ENCODE measurements at regions not wholly inside any gene's neighbourhood (a gene's known extent, or its start where the extent isn't known, plus 50 kb on each side); places are given as distances from the start of the nearest gene placed in this dataset.

- no peak for DNase-seq
- WGBS (ENCODE audit: insufficient coverage): no CpG with 5 or more reads among the region's 2 CpGs
- Histone ChIP-seq H3K27me3 (ENCODE audit: control insufficient read depth, insufficient read depth, low read length) (no peaks in the 10 kb centered on the region), H3K4me3 (ENCODE audit: low read length) (no peak overlapping the region), H3K27ac (ENCODE audit: low read length) (no peak overlapping the region), H3K4me1 (ENCODE audit: control insufficient read depth, insufficient read depth, low read length) (no peaks in the 10 kb centered on the region), H3K9me3 (replicated peaks; ENCODE audit: control insufficient read depth, low read depth, low read length) (no peaks in the 10 kb centered on the region), H3K36me3 (ENCODE audit: control insufficient read depth, insufficient read depth, low read length) (no peaks in the 10 kb centered on the region)
Observed at GRCh38 chr4:92031825-92032224, 271.9 kb upstream of the GRID2 start.

GRCh38 chr4:92035666-92036065 lies 268.1 kb upstream of the GRID2 start:
- Histone ChIP-seq H3K4me3 (ENCODE audit: low read length) (no peak overlapping the region), H3K9me3 (replicated peaks; ENCODE audit: control insufficient read depth, low read depth, low read length) (peaks cover 2% of the 10 kb centered on the region), H3K27ac (ENCODE audit: low read length) (no peak overlapping the region), H3K27me3 (ENCODE audit: control insufficient read depth, insufficient read depth, low read length) (no peaks in the 10 kb centered on the region), H3K4me1 (ENCODE audit: control insufficient read depth, insufficient read depth, low read length) (no peaks in the 10 kb centered on the region), H3K36me3 (ENCODE audit: control insufficient read depth, insufficient read depth, low read length) (no peaks in the 10 kb centered on the region)
- DNase-seq: no peak
- WGBS (ENCODE audit: insufficient coverage): 80% methylated on average over 1 of the region's 3 CpGs

GRCh38 chr4:92045718-92046117 lies 258.0 kb upstream of the GRID2 start:
- no peaks in the 10 kb centered on the region for H3K27me3 ChIP-seq (ENCODE audit: control insufficient read depth, insufficient read depth, low read length)
- no peak overlapping the region for H3K4me3 ChIP-seq (ENCODE audit: low read length)
- DNase-seq: no peak
- no peaks in the 10 kb centered on the region for H3K9me3 ChIP-seq (replicated peaks; ENCODE audit: control insufficient read depth, low read depth, low read length)
- WGBS (ENCODE audit: insufficient coverage): 96% methylated on average over 13 of the region's 13 CpGs
- H3K36me3 ChIP-seq (ENCODE audit: control insufficient read depth, insufficient read depth, low read length): no peaks in the 10 kb centered on the region
- no peak overlapping the region for H3K27ac ChIP-seq (ENCODE audit: low read length)
- no peaks in the 10 kb centered on the region for H3K4me1 ChIP-seq (ENCODE audit: control insufficient read depth, insufficient read depth, low read length)

GRCh38 chr4:92047209-92047875 lies 256.4 kb upstream of the GRID2 start:
- Histone ChIP-seq H3K27me3 (ENCODE audit: control insufficient read depth, insufficient read depth, low read length) (no peaks in the 10 kb centered on the region), H3K4me3 (ENCODE audit: low read length) (no peak overlapping the region), H3K4me1 (ENCODE audit: control insufficient read depth, insufficient read depth, low read length) (no peaks in the 10 kb centered on the region), H3K27ac (ENCODE audit: low read length) (no peak overlapping the region), H3K36me3 (ENCODE audit: control insufficient read depth, insufficient read depth, low read length) (no peaks in the 10 kb centered on the region), H3K9me3 (replicated peaks; ENCODE audit: control insufficient read depth, low read depth, low read length) (peaks cover under 1% of the 10 kb centered on the region)
- WGBS (ENCODE audit: insufficient coverage): 46% methylated on average over 2 of the region's 2 CpGs
- peak; percentile 67 for DNase-seq

GRCh38 chr4:92050875-92051274 lies 252.9 kb upstream of the GRID2 start:
- H3K9me3 ChIP-seq (replicated peaks; ENCODE audit: control insufficient read depth, low read depth, low read length): peaks cover 3% of the 10 kb centered on the region
- 100% methylated on average over 1 of the region's 3 CpGs for WGBS (ENCODE audit: insufficient coverage)
- H3K4me1 ChIP-seq (ENCODE audit: control insufficient read depth, insufficient read depth, low read length): no peaks in the 10 kb centered on the region
- H3K27ac ChIP-seq (ENCODE audit: low read length): no peak overlapping the region
- no peaks in the 10 kb centered on the region for H3K36me3 ChIP-seq (ENCODE audit: control insufficient read depth, insufficient read depth, low read length)
- no peak overlapping the region for H3K4me3 ChIP-seq (ENCODE audit: low read length)
- H3K27me3 ChIP-seq (ENCODE audit: control insufficient read depth, insufficient read depth, low read length): no peaks in the 10 kb centered on the region
- DNase-seq: no peak

GRCh38 chr4:92059615-92060014 lies 244.2 kb upstream of the GRID2 start:
- no peaks in the 10 kb centered on the region for H3K9me3 ChIP-seq (replicated peaks; ENCODE audit: control insufficient read depth, low read depth, low read length)
- H3K27ac ChIP-seq (ENCODE audit: low read length): no peak overlapping the region
- H3K27me3 ChIP-seq (ENCODE audit: control insufficient read depth, insufficient read depth, low read length): no peaks in the 10 kb centered on the region
- no peak for DNase-seq
- H3K4me1 ChIP-seq (ENCODE audit: control insufficient read depth, insufficient read depth, low read length): no peaks in the 10 kb centered on the region
- H3K4me3 ChIP-seq (ENCODE audit: low read length): no peak overlapping the region
- no peaks in the 10 kb centered on the region for H3K36me3 ChIP-seq (ENCODE audit: control insufficient read depth, insufficient read depth, low read length)

- WGBS (ENCODE audit: insufficient coverage): no CpG with 5 or more reads among the region's 2 CpGs
- Histone ChIP-seq H3K36me3 (ENCODE audit: control insufficient read depth, insufficient read depth, low read length) (no peaks in the 10 kb centered on the region), H3K27me3 (ENCODE audit: control insufficient read depth, insufficient read depth, low read length) (no peaks in the 10 kb centered on the region), H3K4me3 (ENCODE audit: low read length) (no peak overlapping the region), H3K4me1 (ENCODE audit: control insufficient read depth, insufficient read depth, low read length) (no peaks in the 10 kb centered on the region), H3K9me3 (replicated peaks; ENCODE audit: control insufficient read depth, low read depth, low read length) (no peaks in the 10 kb centered on the region), H3K27ac (ENCODE audit: low read length) (no peak overlapping the region)
- no peak for DNase-seq
Observed at GRCh38 chr4:92060333-92060732, 243.4 kb upstream of the GRID2 start.

- Histone ChIP-seq H3K4me1 (ENCODE audit: control insufficient read depth, insufficient read depth, low read length) (no peaks in the 10 kb centered on the region), H3K36me3 (ENCODE audit: control insufficient read depth, insufficient read depth, low read length) (no peaks in the 10 kb centered on the region), H3K27ac (ENCODE audit: low read length) (no peak overlapping the region), H3K9me3 (replicated peaks; ENCODE audit: control insufficient read depth, low read depth, low read length) (no peaks in the 10 kb centered on the region), H3K27me3 (ENCODE audit: control insufficient read depth, insufficient read depth, low read length) (no peaks in the 10 kb centered on the region), H3K4me3 (ENCODE audit: low read length) (no peak overlapping the region)
- WGBS (ENCODE audit: insufficient coverage): 81% methylated on average over 4 of the region's 4 CpGs
- no peak for DNase-seq
Observed at GRCh38 chr4:92064574-92064973, 239.2 kb upstream of the GRID2 start.

- Histone ChIP-seq H3K4me1 (ENCODE audit: control insufficient read depth, insufficient read depth, low read length) (no peaks in the 10 kb centered on the region), H3K27ac (ENCODE audit: low read length) (no peak overlapping the region), H3K9me3 (replicated peaks; ENCODE audit: control insufficient read depth, low read depth, low read length) (peaks cover 8% of the 10 kb centered on the region), H3K36me3 (ENCODE audit: control insufficient read depth, insufficient read depth, low read length) (no peaks in the 10 kb centered on the region), H3K4me3 (ENCODE audit: low read length) (no peak overlapping the region), H3K27me3 (ENCODE audit: control insufficient read depth, insufficient read depth, low read length) (no peaks in the 10 kb centered on the region)
- DNase-seq: no peak
Observed at GRCh38 chr4:92066485-92066884, 237.3 kb upstream of the GRID2 start.

- H3K4me3 ChIP-seq (ENCODE audit: low read length): no peak overlapping the region
- H3K27me3 ChIP-seq (ENCODE audit: control insufficient read depth, insufficient read depth, low read length): no peaks in the 10 kb centered on the region
- 80% methylated on average over 1 of the region's 1 CpG for WGBS (ENCODE audit: insufficient coverage)
- H3K9me3 ChIP-seq (replicated peaks; ENCODE audit: control insufficient read depth, low read depth, low read length): peaks cover 10% of the 10 kb centered on the region
- H3K27ac ChIP-seq (ENCODE audit: low read length): no peak overlapping the region
- no peaks in the 10 kb centered on the region for H3K4me1 ChIP-seq (ENCODE audit: control insufficient read depth, insufficient read depth, low read length)
- H3K36me3 ChIP-seq (ENCODE audit: control insufficient read depth, insufficient read depth, low read length): no peaks in the 10 kb centered on the region
- no peak for DNase-seq
Observed at GRCh38 chr4:92071587-92071986, 232.2 kb upstream of the GRID2 start.

GRCh38 chr4:92074839-92075238 lies 228.9 kb upstream of the GRID2 start:
- Histone ChIP-seq H3K27ac (ENCODE audit: low read length) (no peak overlapping the region), H3K9me3 (replicated peaks; ENCODE audit: control insufficient read depth, low read depth, low read length) (peaks cover 10% of the 10 kb centered on the region), H3K36me3 (ENCODE audit: control insufficient read depth, insufficient read depth, low read length) (no peaks in the 10 kb centered on the region), H3K27me3 (ENCODE audit: control insufficient read depth, insufficient read depth, low read length) (no peaks in the 10 kb centered on the region), H3K4me3 (ENCODE audit: low read length) (no peak overlapping the region), H3K4me1 (ENCODE audit: control insufficient read depth, insufficient read depth, low read length) (no peaks in the 10 kb centered on the region)
- DNase-seq: no peak

Data from muscle of leg (tissue), 3 donors.